H1 (cell line): ENCODE measurements at regions not wholly inside any gene's neighbourhood (a gene's known extent, or its start where the extent isn't known, plus 50 kb on each side); places are given as distances from the start of the nearest gene placed in this dataset.

Source experiments
- BCL11A ChIP-seq, 2 experiments: IDR thresholded peaks; one replicate each; pipeline ENCODE4 v1.6.1; 2011; ENCODE audit warnings: low read depth in 2 of 2, low read length in 2 of 2, mild to moderate bottlenecking in 2 of 2
- CHD2 ChIP-seq: IDR thresholded peaks from 2 replicates; pipeline ENCODE4 v1.6.1; 2012; ENCODE audit warnings: low read length, improper control_type of control experiment
- CHD7 ChIP-seq: fragments of 300-600 bp; sonication (generic); IDR thresholded peaks from 2 replicates; pipeline ENCODE4 v1.7.1; 2012; ENCODE audit warnings: low read length, moderate library complexity, mild to moderate bottlenecking, inconsistent platforms; ENCODE audit not compliant: insufficient replicate concordance
- CTBP2 ChIP-seq: IDR thresholded peaks from 2 replicates; pipeline ENCODE4 v1.7.0; 2011; ENCODE audit warnings: borderline replicate concordance, mild to moderate bottlenecking, moderate library complexity, mixed read lengths, low read length; ENCODE audit not compliant: insufficient read depth, insufficient read length
- RBBP5 ChIP-seq: IDR thresholded peaks from 2 replicates; pipeline ENCODE4 v1.7.1; 2012; ENCODE audit warnings: low read depth, mild to moderate bottlenecking, inconsistent platforms, low read length, moderate library complexity, borderline replicate concordance
- SP1 ChIP-seq: IDR thresholded peaks from 2 replicates; pipeline ENCODE4 v1.6.1; 2011; ENCODE audit warnings: low read depth, low read length
- SP2 ChIP-seq: IDR thresholded peaks from 2 replicates; pipeline ENCODE4 v1.6.1; 2012; ENCODE audit warnings: mild to moderate bottlenecking, low read length, inconsistent platforms

- TF ChIP-seq CHD7 (no peak), SP2 (no peak), RBBP5 (no peak), CHD2 (no peak), SP1 (no peak), CTBP2 (no peak), BCL11A (IDR thresholded peaks at IDR 0.05; ENCODE audit: low read depth in 2 of 2, low read length in 2 of 2) (no peak)
Measured at GRCh38 chr9:109967651-109968642, 187.9 kb downstream of the PALM2AKAP2 start (continued).
